Astrocyte (in vitro differentiated cells and primary cell): ENCODE measurements at regions not wholly inside any gene's neighbourhood (a gene's known extent, or its start where the extent isn't known, plus 50 kb on each side); places are given as distances from the start of the nearest gene placed in this dataset.

ENCODE experiments used
- DNase-seq: peaks from one replicate; pipeline ENCODE4 v3.0.0-alpha.2; 2010; ENCODE audit warnings: low read depth
- FAIRE-seq: peaks from 2 replicates; lab custom pipeline; 2011; peaks lifted over from hg19 to GRCh38; lab: Jason Lieb, UNC
- H2AFZ ChIP-seq: 2 replicates; pipeline ENCODE4 v1.6.0; 2012; ENCODE audit warnings: low read depth, low read length, inconsistent platforms
- H3K27ac ChIP-seq: 2 replicates; pipeline ENCODE4 v1.5.1; 2011; ENCODE audit warnings: low read depth, low read length, inconsistent platforms
- H3K27me3 ChIP-seq: 2 replicates; pipeline ENCODE4 v1.6.0; 2011; ENCODE audit warnings: low read length, inconsistent platforms; ENCODE audit not compliant: insufficient read depth
- H3K36me3 ChIP-seq: 2 replicates; pipeline ENCODE4 v1.5.1; 2011; ENCODE audit warnings: low read length, inconsistent platforms; ENCODE audit not compliant: insufficient read depth
- H3K4me1 ChIP-seq: 2 replicates; pipeline ENCODE4 v1.5.1; 2011; ENCODE audit warnings: low read length, inconsistent platforms; ENCODE audit not compliant: insufficient read depth
- H3K4me2 ChIP-seq: 2 replicates; pipeline ENCODE4 v1.6.0; 2012; ENCODE audit warnings: low read length, inconsistent platforms
- H3K4me3 ChIP-seq: 2 replicates; pipeline ENCODE4 v1.5.1; 2011; ENCODE audit warnings: low read depth, mild to moderate bottlenecking, low read length, inconsistent platforms; ENCODE audit not compliant: insufficient read depth
- H3K79me2 ChIP-seq: 2 replicates; pipeline ENCODE4 v1.6.0; 2012; ENCODE audit warnings: mild to moderate bottlenecking, low read length, inconsistent platforms; ENCODE audit not compliant: insufficient read depth
- H3K9ac ChIP-seq: 2 replicates; pipeline ENCODE4 v1.6.0; 2012; ENCODE audit warnings: mild to moderate bottlenecking, low read length, inconsistent platforms
- H3K9me3 ChIP-seq: 2 replicates; pipeline ENCODE4 v1.5.1; 2012; ENCODE audit warnings: low read depth, mild to moderate bottlenecking, low read length, inconsistent platforms; ENCODE audit not compliant: insufficient read depth
- H4K20me1 ChIP-seq: 2 replicates; pipeline ENCODE4 v1.6.0; 2012; ENCODE audit warnings: low read length, inconsistent platforms; ENCODE audit not compliant: insufficient read depth
- H3K27ac Mint-ChIP-seq: one replicate; pipeline ENCODE4 v1.8.0; 2021; ENCODE audit warnings: mild to moderate bottlenecking, mixed read lengths; ENCODE audit not compliant: unreplicated experiment
- H3K27me3 Mint-ChIP-seq: one replicate; pipeline ENCODE4 v1.8.0; 2021; ENCODE audit warnings: low read depth, mixed read lengths; ENCODE audit not compliant: unreplicated experiment
- H3K36me3 Mint-ChIP-seq: one replicate; pipeline ENCODE4 v1.8.0; 2021; ENCODE audit warnings: low read depth, mixed read lengths; ENCODE audit not compliant: unreplicated experiment
- H3K4me1 Mint-ChIP-seq: one replicate; pipeline ENCODE4 v1.8.0; 2021; ENCODE audit warnings: low read depth, mixed read lengths; ENCODE audit not compliant: unreplicated experiment
- H3K4me3 Mint-ChIP-seq: one replicate; pipeline ENCODE4 v1.8.0; 2021; ENCODE audit warnings: mild to moderate bottlenecking, moderate library complexity, mixed read lengths; ENCODE audit not compliant: unreplicated experiment
- H3K9me3 Mint-ChIP-seq: one replicate; pipeline ENCODE4 v1.8.0; 2021; ENCODE audit warnings: mild to moderate bottlenecking, mixed read lengths; ENCODE audit not compliant: unreplicated experiment
- CTCF ChIP-seq: IDR thresholded peaks from 2 replicates; pipeline ENCODE4 v1.5.1; 2011; ENCODE audit warnings: low read depth, mild to moderate bottlenecking, inconsistent platforms, low read length, moderate library complexity; ENCODE audit not compliant: insufficient read depth
- EZH2 ChIP-seq: IDR thresholded peaks from 2 replicates; pipeline ENCODE4 v1.6.1; 2012; ENCODE audit warnings: mild to moderate bottlenecking, low read length, inconsistent platforms; ENCODE audit not compliant: insufficient read depth

- FAIRE-seq (no peak), DNase-seq (no peak)
- Histone ChIP-seq H3K27ac (peak overlapping the region; percentile 51), H3K79me2 (peaks cover 96% of the 10 kb centered on the region), H3K36me3 (peaks cover 2% of the 10 kb centered on the region), H3K4me1 (peaks cover 87% of the 10 kb centered on the region), H3K9me3 (no peaks in the 10 kb centered on the region), H4K20me1 (peaks cover 5% of the 10 kb centered on the region), H3K4me3 (no peak overlapping the region), H3K4me2 (peak overlapping the region; percentile 85), H3K27me3 (no peaks in the 10 kb centered on the region), H2AFZ (no peak overlapping the region), H3K9ac (no peak overlapping the region)
- Mint-ChIP-seq H3K4me1 (peaks cover 64% of the 10 kb centered on the region), H3K27ac (peak overlapping the region; percentile 56), H3K27me3 (no peaks in the 10 kb centered on the region), H3K36me3 (peaks cover 7% of the 10 kb centered on the region), H3K9me3 (no peaks in the 10 kb centered on the region), H3K4me3 (no peak overlapping the region)
- TF ChIP-seq CTCF = no peak
- TF ChIP-seq EZH2 = no peak
These were observed 185.5 kb upstream of the KLF14 start for GRCh38 chr7:130919316-130920103.

GRCh38 chr7:130920122-130920521, 186.1 kb upstream of the KLF14 start:
- peak overlapping the region; percentile 85 for H3K4me2 ChIP-seq

More at GRCh38 chr7:130920122-130920521, 186.1 kb upstream of the KLF14 start:
- Histone ChIP-seq H3K4me3 (no peak overlapping the region), H3K79me2 (peaks cover 95% of the 10 kb centered on the region), H3K9ac (peak overlapping the region; percentile 88), H3K9me3 (no peaks in the 10 kb centered on the region), H4K20me1 (peaks cover 5% of the 10 kb centered on the region), H3K36me3 (peaks cover 4% of the 10 kb centered on the region), H2AFZ (no peak overlapping the region), H3K4me1 (peaks cover 85% of the 10 kb centered on the region), H3K27me3 (no peaks in the 10 kb centered on the region), H3K27ac (peak overlapping the region; percentile 95)
- no peak for TF ChIP-seq EZH2
- TF ChIP-seq CTCF = no peak
- H3K36me3 Mint-ChIP-seq = peaks cover 7% of the 10 kb centered on the region
- H3K27ac Mint-ChIP-seq = peak overlapping the region; percentile 69
- H3K4me1 Mint-ChIP-seq = peaks cover 60% of the 10 kb centered on the region
- no peaks in the 10 kb centered on the region for H3K27me3 Mint-ChIP-seq
- FAIRE-seq = no peak
- DNase-seq = no peak
- no peak overlapping the region for H3K4me3 Mint-ChIP-seq
- H3K9me3 Mint-ChIP-seq = no peaks in the 10 kb centered on the region
